GM23338 (cell line): ENCODE measurements at regions not wholly inside any gene's neighbourhood (a gene's known extent, or its start where the extent isn't known, plus 50 kb on each side); places are given as distances from the start of the nearest gene placed in this dataset.

Source experiments
- CREB1 ChIP-seq: fragments of 250-450 bp; sonication (Bioruptor Pico); IDR thresholded peaks from 2 replicates; pipeline ENCODE4 v1.5.0; 2020; ENCODE audit warnings: low read depth, mild to moderate bottlenecking, moderate library complexity
- CTCF ChIP-seq, 2 experiments: fragments of 200-600 bp in 1 of 2; sonication (generic) in 1 of 2; conservative IDR thresholded peaks; 2 replicates each; pipeline versions ENCODE4 v1.5.1 to v1.6.1; 2016 to 2017; ENCODE audit warnings: antibody characterized with exemption in 2 of 2, low read depth in 2 of 2, mild to moderate bottlenecking in 2 of 2, moderate library complexity in 1 of 2
- ETS1 ChIP-seq: IDR thresholded peaks from 2 replicates; pipeline ENCODE4 v1.6.1; 2016; ENCODE audit warnings: antibody characterized with exemption
- EZH2 ChIP-seq: fragments of 200-600 bp; sonication (generic); IDR thresholded peaks from one replicate; pipeline ENCODE4 v1.8.0; 2017; ENCODE audit warnings: antibody characterized with exemption, mild to moderate bottlenecking, low read depth; ENCODE audit not compliant: unreplicated experiment
- EZH2phosphoT487 ChIP-seq: fragments of 200-600 bp; sonication (generic); IDR thresholded peaks from one replicate; pipeline ENCODE4 v1.8.1; 2018; ENCODE audit warnings: antibody characterized with exemption; ENCODE audit not compliant: unreplicated experiment
- JUNB ChIP-seq: IDR thresholded peaks from one replicate; pipeline ENCODE4 v1.6.1; 2016; ENCODE audit warnings: antibody characterized with exemption; ENCODE audit not compliant: unreplicated experiment
- NANOG ChIP-seq: IDR thresholded peaks from 2 replicates; pipeline ENCODE4 v1.6.1; 2016; ENCODE audit warnings: antibody characterized with exemption, borderline replicate concordance
- POLR2AphosphoS5 ChIP-seq: IDR thresholded peaks from 2 replicates; pipeline ENCODE4 v1.6.1; 2016; ENCODE audit warnings: antibody characterized with exemption, low read depth
- REST ChIP-seq: IDR thresholded peaks from one replicate; pipeline ENCODE4 v1.6.1; 2018; ENCODE audit warnings: antibody characterized with exemption; ENCODE audit not compliant: unreplicated experiment
- STAT1 ChIP-seq: IDR thresholded peaks from one replicate; pipeline ENCODE4 v1.6.1; 2016; ENCODE audit warnings: antibody characterized with exemption; ENCODE audit not compliant: unreplicated experiment
- ZNF114 ChIP-seq: fragments of 250-450 bp; sonication (Bioruptor Pico); IDR thresholded peaks from 2 replicates; pipeline ENCODE4 v1.5.0; 2020; ENCODE audit warnings: mild to moderate bottlenecking, moderate library complexity
- ZNF331 ChIP-seq: fragments of 250-450 bp; sonication (Bioruptor Pico); IDR thresholded peaks from 2 replicates; pipeline ENCODE4 v1.5.0; 2020; ENCODE audit warnings: low read depth, mild to moderate bottlenecking, moderate library complexity
- ZNF462 ChIP-seq: fragments of 250-450 bp; sonication (Bioruptor Pico); IDR thresholded peaks from 2 replicates; pipeline ENCODE4 v1.5.0; 2020; ENCODE audit warnings: mild to moderate bottlenecking, moderate library complexity

- TF ChIP-seq CTCF (conservative IDR thresholded peaks at IDR 0.05; ENCODE audit: low read depth in 2 of 2) (no peak), POLR2AphosphoS5 (no peak), EZH2 (no peak), JUNB (no peak), EZH2phosphoT487 (no peak), ETS1 (no peak), CREB1 (no peak), REST (no peak), NANOG (no peak), STAT1 (no peak), ZNF462 (CRISPR knock-in tag) (no peak), ZNF114 (no peak), ZNF331 (no peak)
These were observed 77.8 kb upstream of the TEX13D start for GRCh38 chrX:124254611-124255010.
